GM12878 (cell line): ENCODE measurements at regions not wholly inside any gene's neighbourhood (a gene's known extent, or its start where the extent isn't known, plus 50 kb on each side); places are given as distances from the start of the nearest gene placed in this dataset.

Experiments
- ATAC-seq: fragments of 200-7000 bp; cut with Tn5 transposase; 3 replicates; pipeline ENCODE4 v1.9.1; 2020; ENCODE audit warnings: mild to moderate bottlenecking, moderate library complexity
- BruUV-seq: library from RNA; stranded (reverse); fragments of 400-500 nt; replicated peaks from 2 replicates; lab custom pipeline; 2021; lab: Mats Ljungman, UMichigan
- CTCF ChIA-PET: fragments of 300-600 bp; sonication (Branson Sonifier 250); formaldehyde crosslinking; extraction: SDS; loops from one replicate; lab custom pipeline; 2021; ENCODE audit warnings: inconsistent platforms; lab: Yijun Ruan, JAX
- POLR2A ChIA-PET: fragments of 350-600 bp; formaldehyde crosslinking; extraction: SDS; loops from one replicate; lab custom pipeline; 2021; ENCODE audit warnings: inconsistent platforms; lab: Charles Lee
- RAD21 ChIA-PET: fragments of 300-600 bp; sonication (Branson Sonifier 250); formaldehyde crosslinking; loops from one replicate; lab custom pipeline; 2023; ENCODE audit warnings: antibody characterized with exemption; ENCODE audit not compliant: unreplicated experiment; lab: Charles Lee
- SMC1A ChIA-PET: fragments of 300-600 bp; sonication (Branson Sonifier 250); formaldehyde crosslinking; loops from one replicate; lab custom pipeline; 2023; ENCODE audit not compliant: unreplicated experiment, uncharacterized antibody; lab: Charles Lee
- DNase-seq: peaks from one replicate; pipeline ENCODE4 v3.0.0-alpha.2; 2011; ENCODE audit warnings: low read depth, low spot score
- FAIRE-seq: peaks from 3 replicates; lab custom pipeline; 2011; peaks lifted over from hg19 to GRCh38; lab: Jason Lieb, UNC
- H2AFZ ChIP-seq: 2 replicates; pipeline ENCODE4 v1.6.0; 2011; ENCODE audit warnings: low read depth, low read length, control low read depth; ENCODE audit not compliant: control insufficient read depth
- H3K27ac ChIP-seq: 2 replicates; pipeline ENCODE4 v1.5.1; 2011; ENCODE audit warnings: control low read depth; ENCODE audit not compliant: control insufficient read depth, insufficient read depth
- H3K27me3 ChIP-seq, 2 experiments: replicated peaks in 1 of 2; 2 replicates each; pipeline versions ENCODE4 v1.6.0 to v1.6.1; 2011; ENCODE audit warnings: low read length in 1 of 2; ENCODE audit not compliant: control insufficient read depth in 2 of 2, insufficient read depth in 2 of 2
- H3K36me3 ChIP-seq, 2 experiments: 2 replicates each; pipeline ENCODE4 v1.5.1; 2011; ENCODE audit warnings: low read length in 1 of 2; ENCODE audit not compliant: control insufficient read depth in 2 of 2, insufficient read depth in 2 of 2
- H3K4me1 ChIP-seq: 2 replicates; pipeline ENCODE4 v1.6.1; 2011; ENCODE audit warnings: mild to moderate bottlenecking, low read length, moderate library complexity, mixed read lengths; ENCODE audit not compliant: control insufficient read depth, insufficient read depth
- H3K4me2 ChIP-seq: 2 replicates; pipeline ENCODE4 v1.6.0; 2011; ENCODE audit warnings: control low read depth; ENCODE audit not compliant: control insufficient read depth, insufficient read depth
- H3K4me3 ChIP-seq: fragments of 200-600 bp; sonication (generic); 2 replicates; pipeline ENCODE4 v1.5.1; 2016
- H3K79me2 ChIP-seq: 2 replicates; pipeline ENCODE4 v1.6.0; 2011; ENCODE audit warnings: low read length; ENCODE audit not compliant: control insufficient read depth, insufficient read depth
- H3K9ac ChIP-seq: 2 replicates; pipeline ENCODE4 v1.8.0; 2011; ENCODE audit warnings: low read length, control low read depth, mixed read lengths; ENCODE audit not compliant: control insufficient read depth, insufficient read depth
- H3K9me3 ChIP-seq: replicated peaks from 3 replicates; pipeline ENCODE4 v1.5.1; 2011; ENCODE audit warnings: mild to moderate bottlenecking, low read length; ENCODE audit not compliant: control insufficient read depth, insufficient read depth
- H4K20me1 ChIP-seq: 2 replicates; pipeline ENCODE4 v1.6.0; 2011; ENCODE audit not compliant: control insufficient read depth, insufficient read depth
- CBX5 ChIP-seq: sonication (generic); IDR thresholded peaks from 2 replicates; pipeline ENCODE4 v1.6.1; 2016; ENCODE audit warnings: low read depth, moderate library complexity, mild to moderate bottlenecking, inconsistent platforms
- NFYA ChIP-seq: IDR thresholded peaks from 2 replicates; pipeline ENCODE4 v1.6.1; 2011; ENCODE audit warnings: low read depth, mild to moderate bottlenecking, low read length, improper control_type of control experiment, borderline replicate concordance
- PAX8 ChIP-seq: fragments of 450-650 bp; IDR thresholded peaks from 2 replicates; pipeline ENCODE4 v1.6.1; 2017; ENCODE audit warnings: mild to moderate bottlenecking, moderate library complexity
- SP1 ChIP-seq: IDR thresholded peaks from one replicate; pipeline ENCODE4 v1.6.1; 2011; ENCODE audit warnings: low read depth, low read length
- SPI1 ChIP-seq: IDR thresholded peaks from 2 replicates; pipeline ENCODE4 v1.6.1; 2011; ENCODE audit warnings: low read depth, mild to moderate bottlenecking, low read length, moderate library complexity, borderline replicate concordance; ENCODE audit not compliant: insufficient read depth
- TBL1XR1 ChIP-seq: IDR thresholded peaks from 2 replicates; pipeline ENCODE4 v1.6.1; 2012; ENCODE audit warnings: low read depth, low read length, improper control_type of control experiment
- WRNIP1 ChIP-seq: IDR thresholded peaks from 2 replicates; pipeline ENCODE4 v1.6.1; 2011; ENCODE audit warnings: low read depth, low read length, improper control_type of control experiment, borderline replicate concordance
- WGBS: methylation state at CpG from one replicate; pipeline ENCODE4 v1.1.6; 2016; ENCODE audit warnings: low lambda C conversion rate; ENCODE audit not compliant: insufficient replicate concordance, insufficient coverage; ENCODE audit errors: missing lambda C conversion rate; 5-methylcytosine and 5-hydroxymethylcytosine counted together
- in situ Hi-C: fragments of 300-500 bp; cut with MboI; formaldehyde crosslinking; loops from 9 replicates; pipeline ENCODE4 v1.14.3; 2018; ENCODE audit warnings: mixed read lengths
- intact Hi-C: fragments of 100-400 bp; cut with micrococcal nuclease; formaldehyde crosslinking; loops from one replicate; pipeline ENCODE4 v1.14.2; 2022; ENCODE audit not compliant: unreplicated experiment

GRCh38 chr11:106281455-106282173 is 204.2 kb downstream of the AASDHPPT start:
- Histone ChIP-seq H3K9me3 (no peaks in the 10 kb centered on the region), H3K27ac (no peak overlapping the region), H3K4me1 (no peaks in the 10 kb centered on the region), H4K20me1 (no peaks in the 10 kb centered on the region), H3K9ac (no peak overlapping the region), H3K4me3 (no peak overlapping the region), H3K4me2 (no peak overlapping the region), H3K36me3 (no peaks in the 10 kb centered on the region), H3K27me3 (no peaks in the 10 kb centered on the region), H2AFZ (no peak overlapping the region), H3K79me2 (no peaks in the 10 kb centered on the region)
- FAIRE-seq (no peak), ATAC-seq (no peak), DNase-seq (no peak)
- WGBS: 32% methylated on average over 3 of the region's 3 CpGs
- ChIA-PET CTCF (interaction anchor here (1.0 to 1.5 kb wide), 2 partner anchors 39 to 87 kb away, joined by 3 read pairs; no protein-coding TSS in a partner anchor), RAD21 (interaction anchor here (1.1 kb wide), 1 partner anchor 131 kb away, joined by 3 read pairs; no protein-coding TSS in a partner anchor), SMC1A (interaction anchor here (1.1 kb wide), 1 partner anchor 41 kb away, joined by 3 read pairs; no protein-coding TSS in a partner anchor), POLR2A (no interaction called here)
- no TSS peak for BruUV-seq
- intact Hi-C loops: no loop called here
- in situ Hi-C loops: no loop called here
- no peak for TF ChIP-seq CBX5
- no peak for TF ChIP-seq SPI1
- TF ChIP-seq NFYA: no peak
- TF ChIP-seq PAX8: no peak
- TF ChIP-seq TBL1XR1: no peak
- no peak for TF ChIP-seq SP1
- no peak for TF ChIP-seq WRNIP1
